D721Med (cell line): ENCODE measurements at regions not wholly inside any gene's neighbourhood (a gene's known extent, or its start where the extent isn't known, plus 50 kb on each side); places are given as distances from the start of the nearest gene placed in this dataset.

ENCODE experiments used
- DNase-seq: peaks from one replicate; pipeline ENCODE4 v3.0.0; 2011; ENCODE audit warnings: low spot score; ENCODE audit not compliant: insufficient read length
- FAIRE-seq: peaks from 2 replicates; lab custom pipeline; 2011; peaks lifted over from hg19 to GRCh38; lab: Jason Lieb, UNC
- CTCF ChIP-seq: IDR thresholded peaks from 2 replicates; pipeline ENCODE4 v1.5.1; 2012; ENCODE audit warnings: mild to moderate bottlenecking, control low read depth; ENCODE audit not compliant: insufficient read depth; ENCODE audit errors: missing control alignments

DNA sequence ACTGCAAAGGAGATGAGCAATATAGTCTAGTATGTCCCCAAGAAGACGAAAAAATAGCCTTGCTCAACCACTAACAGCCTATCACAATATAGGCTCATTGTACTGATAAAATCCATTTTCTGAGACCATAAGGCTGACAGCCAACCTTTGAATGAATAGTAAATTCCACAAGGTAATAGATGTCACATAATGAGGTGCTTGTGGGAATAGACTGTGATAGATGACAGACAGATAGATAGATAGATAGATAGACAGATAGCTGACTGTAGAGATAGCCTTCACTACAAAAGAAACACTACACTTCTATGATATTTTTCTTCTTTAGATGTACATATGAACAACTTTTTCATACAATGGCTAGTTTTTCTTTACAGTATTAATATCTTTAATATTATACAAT is 760.3 kb upstream of the NRSN1 start:
- no peak for FAIRE-seq
- TF ChIP-seq CTCF: no peak

DNA sequence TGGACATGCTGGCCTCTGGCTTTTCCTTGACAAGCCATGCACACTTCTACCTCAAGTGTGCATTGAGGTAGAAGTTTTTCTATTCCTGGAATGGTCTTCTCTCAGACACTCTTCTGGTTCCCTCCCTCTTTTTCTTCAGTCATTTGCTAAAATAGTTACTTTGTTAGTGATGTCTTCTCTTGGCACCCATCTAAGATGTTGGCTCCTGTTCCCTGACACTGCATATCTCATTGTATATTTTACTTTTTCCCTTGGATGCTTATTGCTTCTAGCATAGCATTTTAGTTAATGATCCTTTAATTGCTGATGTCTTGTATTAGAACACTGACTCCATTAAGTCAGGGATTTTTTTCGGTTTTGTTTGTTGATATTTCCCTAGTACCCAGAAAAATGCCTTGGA is 758.7 kb upstream of the NRSN1 start:
- FAIRE-seq (no peak), DNase-seq (no peak)
- TF ChIP-seq CTCF: no peak

More for the DNA sequence above, 760.3 kb upstream of the NRSN1 start:
- no peak for DNase-seq

GRCh38 chr6:23368557-23368956 is 757.5 kb upstream of the NRSN1 start:
- TF ChIP-seq CTCF: no peak
- DNase-seq (no peak), FAIRE-seq (no peak)

- no peak for DNase-seq
- TF ChIP-seq CTCF: no peak
- no peak for FAIRE-seq
These were observed 756.0 kb upstream of the NRSN1 start for GRCh38 chr6:23370051-23370450.

GRCh38 chr6:23371132-23371915 is 754.7 kb upstream of the NRSN1 start:
- TF ChIP-seq CTCF: no peak
- FAIRE-seq (no peak), DNase-seq (no peak)

DNA sequence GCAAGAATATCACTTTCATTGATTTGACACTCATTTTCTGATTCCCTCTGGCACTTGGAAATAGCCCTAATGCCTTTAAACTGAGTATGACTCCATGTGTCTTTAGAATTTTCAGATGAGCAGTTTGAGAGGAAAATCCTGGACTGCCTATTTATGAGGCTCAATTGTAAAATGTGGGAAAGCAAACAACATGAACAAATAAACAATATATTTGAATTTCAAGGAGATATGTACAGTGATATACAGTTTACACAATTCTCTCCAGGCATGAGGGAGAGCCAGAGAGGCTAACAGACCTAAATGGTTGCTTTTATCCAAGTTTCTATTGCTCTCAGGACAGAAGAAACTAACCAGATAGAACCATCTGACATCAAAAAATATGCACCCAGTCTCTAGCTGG is 748.2 kb upstream of the NRSN1 start:
- TF ChIP-seq CTCF: no peak
- FAIRE-seq: no peak
- no peak for DNase-seq

DNA sequence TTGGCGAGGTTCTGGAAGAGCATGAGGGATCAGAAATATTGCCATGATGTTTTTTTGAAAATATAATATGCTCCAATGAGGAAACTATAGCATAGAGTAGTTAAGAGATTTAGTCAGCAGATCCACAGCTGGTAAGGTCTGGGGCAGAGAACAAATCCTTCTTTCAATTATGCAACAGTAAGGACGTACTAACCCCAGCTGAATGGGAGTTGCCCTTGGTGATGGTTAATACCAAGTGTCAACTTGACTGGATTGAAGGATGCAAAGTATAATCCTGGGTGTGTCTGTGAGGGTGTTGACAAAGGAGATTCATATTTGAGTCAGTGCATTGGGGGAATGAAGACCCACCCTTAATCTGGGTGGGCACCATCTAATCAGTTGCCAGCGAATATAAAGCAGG is 745.5 kb upstream of the NRSN1 start:
- no peak for TF ChIP-seq CTCF
- FAIRE-seq: no peak
- DNase-seq: no peak
